Endothelial cell of umbilical vein (primary cell): ENCODE measurements at regions not wholly inside any gene's neighbourhood (a gene's known extent, or its start where the extent isn't known, plus 50 kb on each side); places are given as distances from the start of the nearest gene placed in this dataset.

ENCODE experiments used
- EZH2 ChIP-seq: IDR thresholded peaks from 2 replicates; pipeline ENCODE4 v1.6.1; 2012; ENCODE audit warnings: borderline replicate concordance, low read depth, mild to moderate bottlenecking, moderate library complexity, low read length, inconsistent platforms; ENCODE audit not compliant: severe bottlenecking
- POLR2A ChIP-seq: IDR thresholded peaks from 2 replicates; pipeline ENCODE4 v1.6.1; 2012; ENCODE audit warnings: low read depth, mild to moderate bottlenecking, control low read depth, low read length
- TF ChIP-seq, protein P1 (sequence below), 2 donors: IDR thresholded peaks; 1 replicate in 1 of 2; 2 replicates in 1 of 2; pipeline ENCODE4 v1.5.1; 2011; ENCODE audit warnings: low read length in 2 of 2, mild to moderate bottlenecking in 2 of 2, moderate library complexity in 2 of 2, control low read depth in 1 of 2, inconsistent platforms in 1 of 2, low read depth in 1 of 2; ENCODE audit not compliant: insufficient read depth in 1 of 2; ENCODE audit errors: extremely low read depth in 1 of 2

- TF ChIP-seq, protein P1, sequence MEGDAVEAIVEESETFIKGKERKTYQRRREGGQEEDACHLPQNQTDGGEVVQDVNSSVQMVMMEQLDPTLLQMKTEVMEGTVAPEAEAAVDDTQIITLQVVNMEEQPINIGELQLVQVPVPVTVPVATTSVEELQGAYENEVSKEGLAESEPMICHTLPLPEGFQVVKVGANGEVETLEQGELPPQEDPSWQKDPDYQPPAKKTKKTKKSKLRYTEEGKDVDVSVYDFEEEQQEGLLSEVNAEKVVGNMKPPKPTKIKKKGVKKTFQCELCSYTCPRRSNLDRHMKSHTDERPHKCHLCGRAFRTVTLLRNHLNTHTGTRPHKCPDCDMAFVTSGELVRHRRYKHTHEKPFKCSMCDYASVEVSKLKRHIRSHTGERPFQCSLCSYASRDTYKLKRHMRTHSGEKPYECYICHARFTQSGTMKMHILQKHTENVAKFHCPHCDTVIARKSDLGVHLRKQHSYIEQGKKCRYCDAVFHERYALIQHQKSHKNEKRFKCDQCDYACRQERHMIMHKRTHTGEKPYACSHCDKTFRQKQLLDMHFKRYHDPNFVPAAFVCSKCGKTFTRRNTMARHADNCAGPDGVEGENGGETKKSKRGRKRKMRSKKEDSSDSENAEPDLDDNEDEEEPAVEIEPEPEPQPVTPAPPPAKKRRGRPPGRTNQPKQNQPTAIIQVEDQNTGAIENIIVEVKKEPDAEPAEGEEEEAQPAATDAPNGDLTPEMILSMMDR (IDR thresholded peaks at IDR 0.05; ENCODE audit: extremely low read depth in 1 of 2, insufficient read depth in 1 of 2, low read depth in 1 of 2, low read length in 2 of 2), result no peak
- TF ChIP-seq EZH2, result no peak
- no peak for TF ChIP-seq POLR2A
Observed at GRCh38 chr18:71827301-71827700, 716.8 kb downstream of the CBLN2 start.
